ENCODE measurements at regions not wholly inside any gene's neighbourhood (a gene's known extent, or its start where the extent isn't known, plus 50 kb on each side); places are given as distances from the start of the nearest gene placed in this dataset.
"Not testable (repeated sequence)": the region's sequence is repeated elsewhere in the genome, so short reads cannot be mapped to it uniquely, and the experiment has no call there.

DNA sequence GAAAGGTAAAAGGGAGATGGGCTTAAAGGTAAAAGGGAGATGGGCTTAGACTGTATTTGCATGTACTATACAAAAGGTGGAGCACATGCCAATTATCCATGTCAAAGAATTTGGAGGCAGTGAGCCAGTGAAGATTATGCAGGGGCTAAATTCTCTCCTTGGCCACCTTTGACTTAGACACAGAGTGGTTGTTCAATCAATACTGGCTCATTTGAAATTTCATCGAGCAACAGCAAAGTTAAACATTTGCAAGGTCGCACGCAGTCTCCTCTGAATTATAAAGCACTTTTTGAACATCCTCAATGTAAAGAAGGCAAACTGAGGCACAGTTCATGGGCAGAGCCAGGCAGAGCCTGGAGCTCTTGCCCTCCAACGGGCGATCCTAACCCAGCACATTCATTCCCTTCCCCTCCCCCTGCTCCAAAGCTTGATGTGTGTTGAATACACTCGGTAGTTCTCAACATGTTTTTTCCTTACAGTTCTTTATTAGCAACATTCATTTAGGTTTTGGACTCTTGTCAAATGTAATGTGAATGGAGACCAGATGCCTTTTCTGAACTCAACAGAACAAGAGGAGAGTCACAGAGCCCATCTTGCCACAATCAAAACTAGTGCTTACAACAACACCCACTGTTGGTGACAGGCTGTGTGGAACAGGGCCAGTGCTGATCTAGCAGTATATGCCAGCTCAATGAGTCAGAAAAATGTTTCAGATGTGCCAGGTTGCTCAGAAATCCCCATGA is 169.7 kb upstream of the G2E3 start:
- TF ChIP-seq, protein P1, sequence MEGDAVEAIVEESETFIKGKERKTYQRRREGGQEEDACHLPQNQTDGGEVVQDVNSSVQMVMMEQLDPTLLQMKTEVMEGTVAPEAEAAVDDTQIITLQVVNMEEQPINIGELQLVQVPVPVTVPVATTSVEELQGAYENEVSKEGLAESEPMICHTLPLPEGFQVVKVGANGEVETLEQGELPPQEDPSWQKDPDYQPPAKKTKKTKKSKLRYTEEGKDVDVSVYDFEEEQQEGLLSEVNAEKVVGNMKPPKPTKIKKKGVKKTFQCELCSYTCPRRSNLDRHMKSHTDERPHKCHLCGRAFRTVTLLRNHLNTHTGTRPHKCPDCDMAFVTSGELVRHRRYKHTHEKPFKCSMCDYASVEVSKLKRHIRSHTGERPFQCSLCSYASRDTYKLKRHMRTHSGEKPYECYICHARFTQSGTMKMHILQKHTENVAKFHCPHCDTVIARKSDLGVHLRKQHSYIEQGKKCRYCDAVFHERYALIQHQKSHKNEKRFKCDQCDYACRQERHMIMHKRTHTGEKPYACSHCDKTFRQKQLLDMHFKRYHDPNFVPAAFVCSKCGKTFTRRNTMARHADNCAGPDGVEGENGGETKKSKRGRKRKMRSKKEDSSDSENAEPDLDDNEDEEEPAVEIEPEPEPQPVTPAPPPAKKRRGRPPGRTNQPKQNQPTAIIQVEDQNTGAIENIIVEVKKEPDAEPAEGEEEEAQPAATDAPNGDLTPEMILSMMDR (IDR thresholded peaks at IDR 0.05), result no peak
- no peaks in the 10 kb centered on the region for H3K36me3 ChIP-seq
- no peaks in the 10 kb centered on the region for H3K4me1 ChIP-seq
- H3K27me3 ChIP-seq, result no peaks in the 10 kb centered on the region
- DNase-seq (ENCODE audit: low spot score), result no peak
- no peaks in the 10 kb centered on the region for H3K9me3 ChIP-seq
- no peak overlapping the region for H3K4me3 ChIP-seq
- H3K27ac ChIP-seq, result no peak overlapping the region

DNA sequence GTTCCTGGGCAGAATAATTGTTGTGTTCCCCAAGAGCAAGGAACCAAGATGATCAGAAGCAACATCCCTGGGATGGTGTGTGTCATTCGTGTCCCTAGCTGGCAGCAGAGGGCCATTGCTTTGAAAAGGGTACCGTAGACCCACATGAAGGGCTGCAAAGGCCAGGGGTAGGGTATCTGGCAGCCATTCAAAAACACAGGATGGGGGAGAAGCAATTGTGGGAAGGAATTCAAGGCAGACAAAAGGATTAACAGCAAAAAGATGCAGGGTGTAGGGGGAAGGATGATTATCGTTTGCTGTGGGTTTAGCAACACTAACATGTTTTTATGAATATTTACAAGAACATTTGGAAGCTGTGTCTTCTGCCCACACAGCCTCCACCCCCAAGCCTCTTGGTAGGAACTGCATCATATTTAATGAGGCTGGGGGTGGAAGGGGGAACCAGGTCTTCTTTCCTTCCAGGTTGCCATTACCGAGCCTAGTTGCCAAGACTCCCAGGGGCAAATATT is 169.0 kb upstream of the G2E3 start:
- TF ChIP-seq, protein P1 (IDR thresholded peaks at IDR 0.05), result no peak
- Histone ChIP-seq H3K36me3 (no peaks in the 10 kb centered on the region), H3K9me3 (no peaks in the 10 kb centered on the region), H3K4me3 (no peak overlapping the region), H3K4me1 (no peaks in the 10 kb centered on the region), H3K27ac (no peak overlapping the region), H3K27me3 (no peaks in the 10 kb centered on the region)
- DNase-seq (ENCODE audit: low spot score), result no peak

DNA sequence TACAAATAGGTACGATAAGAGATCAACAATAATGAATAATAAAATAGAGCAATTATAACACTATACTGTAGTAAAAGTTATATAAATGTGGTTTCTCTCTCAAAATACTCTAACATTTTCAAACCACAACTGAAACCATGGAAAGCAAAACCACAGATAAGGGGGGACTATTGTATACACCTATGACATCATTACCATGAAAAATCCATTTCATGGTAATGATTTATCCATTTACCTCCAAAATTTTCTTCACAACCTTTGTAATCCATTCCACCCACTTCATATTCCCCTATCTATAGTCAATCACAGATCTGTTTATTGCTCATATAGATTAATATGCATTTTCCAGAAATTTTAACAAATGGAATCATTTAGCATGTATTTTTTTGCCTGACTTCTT is 163.9 kb upstream of the G2E3 start:
- H3K27me3 ChIP-seq, result no peaks in the 10 kb centered on the region
- H3K4me1 ChIP-seq, result no peaks in the 10 kb centered on the region
- H3K9me3 ChIP-seq, result no peaks in the 10 kb centered on the region
- H3K27ac ChIP-seq, result no peak overlapping the region
- TF ChIP-seq, protein P1 (IDR thresholded peaks at IDR 0.05), result no peak
- no peaks in the 10 kb centered on the region for H3K36me3 ChIP-seq
- DNase-seq (ENCODE audit: low spot score), result no peak
- no peak overlapping the region for H3K4me3 ChIP-seq

DNA sequence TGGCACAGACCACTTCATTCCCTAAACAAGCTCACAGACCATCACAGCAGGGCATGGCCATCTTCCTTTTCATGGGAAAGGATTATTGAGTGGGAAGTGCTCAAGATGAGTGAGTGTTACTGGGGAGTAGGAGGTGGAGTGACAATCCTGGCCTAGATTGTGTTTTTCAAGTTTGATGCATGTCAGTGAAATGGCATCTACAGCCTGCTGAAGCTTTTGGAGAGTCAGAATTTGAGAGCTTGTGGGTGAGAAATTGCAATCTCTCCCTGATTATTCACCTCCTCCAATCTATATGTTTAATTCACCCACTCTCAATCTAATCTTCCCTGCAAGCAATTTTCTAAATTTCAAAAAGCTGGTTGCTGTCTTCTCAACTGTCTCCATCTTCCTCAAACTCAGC is 156.1 kb upstream of the G2E3 start:
- Histone ChIP-seq H3K9me3 (no peaks in the 10 kb centered on the region), H3K36me3 (no peaks in the 10 kb centered on the region), H3K4me1 (no peaks in the 10 kb centered on the region), H3K27ac (no peak overlapping the region), H3K4me3 (no peak overlapping the region), H3K27me3 (no peaks in the 10 kb centered on the region)
- no peak for DNase-seq (ENCODE audit: low spot score)
- TF ChIP-seq, protein P1 (IDR thresholded peaks at IDR 0.05), result no peak

DNA sequence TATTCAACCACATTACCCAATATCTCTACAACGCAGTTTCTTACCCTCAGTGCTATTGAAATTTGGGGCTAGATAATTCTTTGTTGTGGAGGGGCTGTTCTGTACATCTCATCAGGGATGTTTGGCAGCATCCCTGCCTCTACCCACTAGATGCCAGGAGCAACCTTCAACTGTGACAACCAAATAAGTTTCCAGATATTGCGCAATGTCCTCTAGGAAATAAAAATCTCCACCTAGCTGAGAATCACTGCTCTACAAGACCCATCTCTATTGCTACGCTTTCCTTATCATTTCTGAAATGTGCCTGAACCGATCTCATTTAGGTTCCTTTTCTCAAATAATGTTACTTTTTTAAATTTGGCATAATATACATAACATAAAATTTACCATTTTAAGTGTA is 155.2 kb upstream of the G2E3 start:
- Histone ChIP-seq H3K36me3 (no peaks in the 10 kb centered on the region), H3K9me3 (no peaks in the 10 kb centered on the region), H3K4me1 (no peaks in the 10 kb centered on the region), H3K4me3 (no peak overlapping the region), H3K27ac (no peak overlapping the region), H3K27me3 (no peaks in the 10 kb centered on the region)
- DNase-seq (ENCODE audit: low spot score), result no peak
- TF ChIP-seq, protein P1 (IDR thresholded peaks at IDR 0.05), result no peak

DNA sequence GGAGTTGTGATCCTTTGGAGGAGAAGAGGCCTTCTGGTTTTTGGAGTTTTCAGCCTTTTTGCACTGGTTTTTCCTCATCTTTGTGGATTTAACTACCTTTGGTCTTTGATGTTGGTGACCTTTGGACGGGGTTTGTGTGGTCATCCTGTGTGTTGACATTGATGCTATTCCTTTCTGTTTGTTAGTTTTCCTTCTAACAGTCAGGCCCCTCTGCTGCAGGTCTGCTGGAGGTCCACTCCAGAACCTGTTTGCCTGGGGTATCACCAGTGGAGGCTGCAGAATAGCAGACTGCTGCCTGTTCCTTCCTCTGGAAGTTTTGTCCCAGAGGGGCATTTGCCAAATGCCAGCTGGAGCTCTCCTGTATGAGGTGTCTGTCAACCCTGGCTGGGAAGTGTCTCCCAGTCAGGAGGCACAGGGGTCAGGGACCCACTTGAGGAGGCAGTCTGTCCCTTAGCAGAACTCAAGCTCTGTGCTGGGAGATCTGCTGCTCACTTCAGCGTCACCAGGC is 149.4 kb upstream of the G2E3 start:
- H3K36me3 ChIP-seq; H3K27me3 ChIP-seq; H3K4me3 ChIP-seq; H3K4me1 ChIP-seq; H3K27ac ChIP-seq; DNase-seq (ENCODE audit: low spot score); H3K9me3 ChIP-seq: not testable (repeated sequence)

Data from right atrium auricular region (tissue), 2 donors.